ENCODE measurements at regions not wholly inside any gene's neighbourhood (a gene's known extent, or its start where the extent isn't known, plus 50 kb on each side); places are given as distances from the start of the nearest gene placed in this dataset.

GRCh38 chr7:115642194-115642593 lies 388.4 kb downstream of the TFEC start:
- Histone ChIP-seq H3K4me1 (ENCODE audit: insufficient read depth, low read length, poor library complexity, severe bottlenecking) (no peaks in the 10 kb centered on the region), H3K27me3 (replicated peaks; ENCODE audit: insufficient read depth, low read depth, low read length, poor library complexity) (no peaks in the 10 kb centered on the region), H3K4me3 (ENCODE audit: low read depth, low read length, poor library complexity, severe bottlenecking) (no peak overlapping the region), H3K27ac (ENCODE audit: low read depth, low read length, poor library complexity, severe bottlenecking) (no peak overlapping the region), H3K36me3 (ENCODE audit: insufficient read depth, low read length, poor library complexity, severe bottlenecking) (no peaks in the 10 kb centered on the region), H3K9me3 (ENCODE audit: low read depth, low read length, poor library complexity, severe bottlenecking) (no peaks in the 10 kb centered on the region)
- no peak for DNase-seq (ENCODE audit: low spot score)
- ChIA-PET CTCF (no interaction called here), POLR2A (ENCODE audit: low non-redundant PET) (no interaction called here)
- no TSS peak for BruUV-seq (replicated peaks)
- intact Hi-C loops (cut with micrococcal nuclease; ENCODE audit: unreplicated experiment) = no loop called here
- TF ChIP-seq CTCF (conservative IDR thresholded peaks at IDR 0.05; ENCODE audit: low read depth, low read length) (no peak), EZH2 (IDR thresholded peaks at IDR 0.05; ENCODE audit: borderline replicate concordance, low read depth, low read length, poor library complexity, severe bottlenecking) (no peak)

- TF ChIP-seq EZH2 (IDR thresholded peaks at IDR 0.05; ENCODE audit: borderline replicate concordance, low read depth, low read length, poor library complexity, severe bottlenecking) (no peak), CTCF (conservative IDR thresholded peaks at IDR 0.05; ENCODE audit: low read depth, low read length) (no peak)
Measured at GRCh38 chr7:115638853-115639252, 391.7 kb downstream of the TFEC start.

GRCh38 chr7:115637128-115637527 lies 393.4 kb downstream of the TFEC start:
- POLR2A ChIA-PET (ENCODE audit: low non-redundant PET) = no interaction called here
- no peak overlapping the region for H3K27ac ChIP-seq (ENCODE audit: low read depth, low read length, poor library complexity, severe bottlenecking)
- H3K4me3 ChIP-seq (ENCODE audit: low read depth, low read length, poor library complexity, severe bottlenecking) = no peak overlapping the region
- peak; percentile 53 for DNase-seq (ENCODE audit: low spot score)
- BruUV-seq (replicated peaks) = no TSS peak
- no peaks in the 10 kb centered on the region for H3K27me3 ChIP-seq (replicated peaks; ENCODE audit: insufficient read depth, low read depth, low read length, poor library complexity)
- no peak for TF ChIP-seq CTCF (conservative IDR thresholded peaks at IDR 0.05; ENCODE audit: low read depth, low read length)
- no peak for TF ChIP-seq EZH2 (IDR thresholded peaks at IDR 0.05; ENCODE audit: borderline replicate concordance, low read depth, low read length, poor library complexity, severe bottlenecking)
- no peaks in the 10 kb centered on the region for H3K36me3 ChIP-seq (ENCODE audit: insufficient read depth, low read length, poor library complexity, severe bottlenecking)
- H3K4me1 ChIP-seq (ENCODE audit: insufficient read depth, low read length, poor library complexity, severe bottlenecking) = no peaks in the 10 kb centered on the region
- intact Hi-C loops (cut with micrococcal nuclease; ENCODE audit: unreplicated experiment) = no loop called here
- CTCF ChIA-PET = no interaction called here
- H3K9me3 ChIP-seq (ENCODE audit: low read depth, low read length, poor library complexity, severe bottlenecking) = no peaks in the 10 kb centered on the region

More at GRCh38 chr7:115638853-115639252, 391.7 kb downstream of the TFEC start:
- intact Hi-C loops (cut with micrococcal nuclease; ENCODE audit: unreplicated experiment) = no loop called here
- Histone ChIP-seq H3K9me3 (ENCODE audit: low read depth, low read length, poor library complexity, severe bottlenecking) (no peaks in the 10 kb centered on the region), H3K27me3 (replicated peaks; ENCODE audit: insufficient read depth, low read depth, low read length, poor library complexity) (no peaks in the 10 kb centered on the region), H3K36me3 (ENCODE audit: insufficient read depth, low read length, poor library complexity, severe bottlenecking) (no peaks in the 10 kb centered on the region), H3K27ac (ENCODE audit: low read depth, low read length, poor library complexity, severe bottlenecking) (no peak overlapping the region), H3K4me3 (ENCODE audit: low read depth, low read length, poor library complexity, severe bottlenecking) (no peak overlapping the region), H3K4me1 (ENCODE audit: insufficient read depth, low read length, poor library complexity, severe bottlenecking) (no peaks in the 10 kb centered on the region)
- ChIA-PET CTCF (no interaction called here), POLR2A (ENCODE audit: low non-redundant PET) (no interaction called here)
- no peak for DNase-seq (ENCODE audit: low spot score)
- BruUV-seq (replicated peaks) = no TSS peak

All from A673 (cell line).